HCT116 (cell line): ENCODE measurements at regions not wholly inside any gene's neighbourhood (a gene's known extent, or its start where the extent isn't known, plus 50 kb on each side); places are given as distances from the start of the nearest gene placed in this dataset.

Source experiments
- EZH2phosphoT487 ChIP-seq: fragments of 200-600 bp; IDR thresholded peaks from 2 replicates; pipeline ENCODE4 v1.6.1; 2018; ENCODE audit warnings: antibody characterized with exemption, borderline replicate concordance
- POLR2A ChIP-seq: IDR thresholded peaks from 2 replicates; pipeline ENCODE4 v1.7.0; 2011; ENCODE audit warnings: borderline replicate concordance; ENCODE audit not compliant: insufficient read depth, insufficient read length; ENCODE audit errors: extremely low read depth
- POLR2AphosphoS5 ChIP-seq: IDR thresholded peaks from 2 replicates; pipeline ENCODE4 v1.6.1; 2011; ENCODE audit warnings: mild to moderate bottlenecking, low read depth, low read length, moderate library complexity
- RAD21 ChIP-seq: IDR thresholded peaks from 2 replicates; pipeline ENCODE4 v1.6.1; 2012; ENCODE audit warnings: low read depth, mild to moderate bottlenecking
- YY1 ChIP-seq: IDR thresholded peaks from 2 replicates; pipeline ENCODE4 v1.6.1; 2011; ENCODE audit warnings: low read length, low read depth, moderate library complexity, mild to moderate bottlenecking; ENCODE audit not compliant: insufficient replicate concordance; ENCODE audit errors: extremely low read depth
- TF ChIP-seq, protein P1 (sequence below), 3 experiments: fragments of 200-600 bp in 1 of 3; sonication (generic) in 1 of 3; IDR thresholded peaks in 2 of 3; conservative IDR thresholded peaks in 1 of 3; 2 replicates each; pipeline ENCODE4 v1.5.1; 2012 to 2017; ENCODE audit warnings: low read depth in 2 of 3, low read length in 2 of 3, antibody characterized with exemption in 1 of 3, borderline replicate concordance in 1 of 3, control low read depth in 1 of 3, mild to moderate bottlenecking in 1 of 3, mixed read lengths in 1 of 3, mixed run types in 1 of 3, moderate library complexity in 1 of 3; ENCODE audit not compliant: insufficient read depth in 1 of 3
- TF ChIP-seq, protein P2 (sequence below): IDR thresholded peaks from 2 replicates; pipeline ENCODE4 v1.6.1; 2011; ENCODE audit warnings: mild to moderate bottlenecking, low read length, moderate library complexity; ENCODE audit not compliant: insufficient replicate concordance; ENCODE audit errors: extremely low read depth
- TF ChIP-seq, protein P3 (sequence below): IDR thresholded peaks from 2 replicates; pipeline ENCODE4 v1.6.1; 2012; ENCODE audit warnings: low read depth

DNA sequence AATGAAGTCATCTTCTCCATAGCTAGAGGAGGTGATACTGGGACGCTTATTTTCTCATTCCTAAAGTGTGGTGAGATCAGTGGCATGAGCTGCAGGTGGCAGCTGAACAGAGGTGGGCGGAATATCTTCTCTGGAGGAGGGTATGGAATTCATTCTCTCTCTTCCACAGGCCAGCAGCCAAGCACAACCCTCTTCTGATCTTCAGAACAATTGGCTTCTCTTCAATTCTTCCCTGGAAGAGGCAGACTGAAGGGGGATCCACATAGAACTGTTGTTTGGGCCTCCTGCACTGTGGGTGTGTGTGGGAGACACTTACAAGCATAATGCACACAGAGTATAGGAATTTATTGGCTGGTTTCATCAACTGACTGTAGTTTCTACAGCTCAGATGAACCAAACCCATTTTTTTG, 180.4 kb upstream of the RASGEF1B start:
- TF ChIP-seq, protein P1, sequence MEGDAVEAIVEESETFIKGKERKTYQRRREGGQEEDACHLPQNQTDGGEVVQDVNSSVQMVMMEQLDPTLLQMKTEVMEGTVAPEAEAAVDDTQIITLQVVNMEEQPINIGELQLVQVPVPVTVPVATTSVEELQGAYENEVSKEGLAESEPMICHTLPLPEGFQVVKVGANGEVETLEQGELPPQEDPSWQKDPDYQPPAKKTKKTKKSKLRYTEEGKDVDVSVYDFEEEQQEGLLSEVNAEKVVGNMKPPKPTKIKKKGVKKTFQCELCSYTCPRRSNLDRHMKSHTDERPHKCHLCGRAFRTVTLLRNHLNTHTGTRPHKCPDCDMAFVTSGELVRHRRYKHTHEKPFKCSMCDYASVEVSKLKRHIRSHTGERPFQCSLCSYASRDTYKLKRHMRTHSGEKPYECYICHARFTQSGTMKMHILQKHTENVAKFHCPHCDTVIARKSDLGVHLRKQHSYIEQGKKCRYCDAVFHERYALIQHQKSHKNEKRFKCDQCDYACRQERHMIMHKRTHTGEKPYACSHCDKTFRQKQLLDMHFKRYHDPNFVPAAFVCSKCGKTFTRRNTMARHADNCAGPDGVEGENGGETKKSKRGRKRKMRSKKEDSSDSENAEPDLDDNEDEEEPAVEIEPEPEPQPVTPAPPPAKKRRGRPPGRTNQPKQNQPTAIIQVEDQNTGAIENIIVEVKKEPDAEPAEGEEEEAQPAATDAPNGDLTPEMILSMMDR (IDR thresholded peaks at IDR 0.05 in 2 of 3, conservative IDR thresholded peaks at IDR 0.05 in 1 of 3; ENCODE audit: borderline replicate concordance in 1 of 3, insufficient read depth in 1 of 3, low read depth in 2 of 3, low read length in 2 of 3): no peak
- no peak for TF ChIP-seq POLR2A
- no peak for TF ChIP-seq POLR2AphosphoS5
- TF ChIP-seq YY1: no peak
- TF ChIP-seq, protein P2, sequence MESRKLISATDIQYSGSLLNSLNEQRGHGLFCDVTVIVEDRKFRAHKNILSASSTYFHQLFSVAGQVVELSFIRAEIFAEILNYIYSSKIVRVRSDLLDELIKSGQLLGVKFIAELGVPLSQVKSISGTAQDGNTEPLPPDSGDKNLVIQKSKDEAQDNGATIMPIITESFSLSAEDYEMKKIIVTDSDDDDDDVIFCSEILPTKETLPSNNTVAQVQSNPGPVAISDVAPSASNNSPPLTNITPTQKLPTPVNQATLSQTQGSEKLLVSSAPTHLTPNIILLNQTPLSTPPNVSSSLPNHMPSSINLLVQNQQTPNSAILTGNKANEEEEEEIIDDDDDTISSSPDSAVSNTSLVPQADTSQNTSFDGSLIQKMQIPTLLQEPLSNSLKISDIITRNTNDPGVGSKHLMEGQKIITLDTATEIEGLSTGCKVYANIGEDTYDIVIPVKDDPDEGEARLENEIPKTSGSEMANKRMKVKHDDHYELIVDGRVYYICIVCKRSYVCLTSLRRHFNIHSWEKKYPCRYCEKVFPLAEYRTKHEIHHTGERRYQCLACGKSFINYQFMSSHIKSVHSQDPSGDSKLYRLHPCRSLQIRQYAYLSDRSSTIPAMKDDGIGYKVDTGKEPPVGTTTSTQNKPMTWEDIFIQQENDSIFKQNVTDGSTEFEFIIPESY: no peak
- no peak for TF ChIP-seq EZH2phosphoT487
- TF ChIP-seq RAD21: no peak
- TF ChIP-seq, protein P3, sequence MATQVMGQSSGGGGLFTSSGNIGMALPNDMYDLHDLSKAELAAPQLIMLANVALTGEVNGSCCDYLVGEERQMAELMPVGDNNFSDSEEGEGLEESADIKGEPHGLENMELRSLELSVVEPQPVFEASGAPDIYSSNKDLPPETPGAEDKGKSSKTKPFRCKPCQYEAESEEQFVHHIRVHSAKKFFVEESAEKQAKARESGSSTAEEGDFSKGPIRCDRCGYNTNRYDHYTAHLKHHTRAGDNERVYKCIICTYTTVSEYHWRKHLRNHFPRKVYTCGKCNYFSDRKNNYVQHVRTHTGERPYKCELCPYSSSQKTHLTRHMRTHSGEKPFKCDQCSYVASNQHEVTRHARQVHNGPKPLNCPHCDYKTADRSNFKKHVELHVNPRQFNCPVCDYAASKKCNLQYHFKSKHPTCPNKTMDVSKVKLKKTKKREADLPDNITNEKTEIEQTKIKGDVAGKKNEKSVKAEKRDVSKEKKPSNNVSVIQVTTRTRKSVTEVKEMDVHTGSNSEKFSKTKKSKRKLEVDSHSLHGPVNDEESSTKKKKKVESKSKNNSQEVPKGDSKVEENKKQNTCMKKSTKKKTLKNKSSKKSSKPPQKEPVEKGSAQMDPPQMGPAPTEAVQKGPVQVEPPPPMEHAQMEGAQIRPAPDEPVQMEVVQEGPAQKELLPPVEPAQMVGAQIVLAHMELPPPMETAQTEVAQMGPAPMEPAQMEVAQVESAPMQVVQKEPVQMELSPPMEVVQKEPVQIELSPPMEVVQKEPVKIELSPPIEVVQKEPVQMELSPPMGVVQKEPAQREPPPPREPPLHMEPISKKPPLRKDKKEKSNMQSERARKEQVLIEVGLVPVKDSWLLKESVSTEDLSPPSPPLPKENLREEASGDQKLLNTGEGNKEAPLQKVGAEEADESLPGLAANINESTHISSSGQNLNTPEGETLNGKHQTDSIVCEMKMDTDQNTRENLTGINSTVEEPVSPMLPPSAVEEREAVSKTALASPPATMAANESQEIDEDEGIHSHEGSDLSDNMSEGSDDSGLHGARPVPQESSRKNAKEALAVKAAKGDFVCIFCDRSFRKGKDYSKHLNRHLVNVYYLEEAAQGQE: no peak
